DMS153 (cell line): ENCODE measurements at regions not wholly inside any gene's neighbourhood (a gene's known extent, or its start where the extent isn't known, plus 50 kb on each side); places are given as distances from the start of the nearest gene placed in this dataset.
"Not testable (repeated sequence)": the region's sequence is repeated elsewhere in the genome, so short reads cannot be mapped to it uniquely, and the experiment has no call there.

Experiments
- DNase-seq: peaks from one replicate; lab custom pipeline; 2025; lab: John Stamatoyannopoulos, UW

DNA sequence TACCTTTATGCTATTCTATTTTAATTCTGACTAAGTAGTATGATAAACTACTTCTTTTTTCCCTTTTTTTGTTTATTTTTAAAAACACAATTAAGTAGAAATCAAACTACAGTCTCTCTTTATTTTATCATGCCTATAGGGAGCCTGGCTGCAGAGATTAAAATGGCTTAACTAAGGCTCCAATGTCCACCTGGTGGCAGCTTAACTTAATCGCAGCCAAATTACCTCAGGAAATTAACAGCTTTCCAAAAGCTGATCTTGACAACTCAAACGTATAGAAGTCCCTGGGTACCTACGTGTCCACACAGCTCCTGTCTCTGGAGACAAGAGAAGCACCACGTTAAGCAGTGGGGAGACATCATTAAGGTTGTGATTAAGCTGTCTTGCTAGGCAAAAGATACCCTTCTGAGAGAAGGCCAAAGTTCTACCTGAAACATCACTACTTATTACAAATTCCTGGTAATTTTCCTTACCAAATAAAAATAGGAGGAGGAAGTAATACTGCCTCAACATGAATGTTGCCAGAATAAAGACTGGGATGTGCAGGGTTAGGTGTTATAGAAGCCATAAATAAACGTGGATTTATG, 63.2 kb upstream of the SNX19 start:
- DNase-seq, result no peak

DNA sequence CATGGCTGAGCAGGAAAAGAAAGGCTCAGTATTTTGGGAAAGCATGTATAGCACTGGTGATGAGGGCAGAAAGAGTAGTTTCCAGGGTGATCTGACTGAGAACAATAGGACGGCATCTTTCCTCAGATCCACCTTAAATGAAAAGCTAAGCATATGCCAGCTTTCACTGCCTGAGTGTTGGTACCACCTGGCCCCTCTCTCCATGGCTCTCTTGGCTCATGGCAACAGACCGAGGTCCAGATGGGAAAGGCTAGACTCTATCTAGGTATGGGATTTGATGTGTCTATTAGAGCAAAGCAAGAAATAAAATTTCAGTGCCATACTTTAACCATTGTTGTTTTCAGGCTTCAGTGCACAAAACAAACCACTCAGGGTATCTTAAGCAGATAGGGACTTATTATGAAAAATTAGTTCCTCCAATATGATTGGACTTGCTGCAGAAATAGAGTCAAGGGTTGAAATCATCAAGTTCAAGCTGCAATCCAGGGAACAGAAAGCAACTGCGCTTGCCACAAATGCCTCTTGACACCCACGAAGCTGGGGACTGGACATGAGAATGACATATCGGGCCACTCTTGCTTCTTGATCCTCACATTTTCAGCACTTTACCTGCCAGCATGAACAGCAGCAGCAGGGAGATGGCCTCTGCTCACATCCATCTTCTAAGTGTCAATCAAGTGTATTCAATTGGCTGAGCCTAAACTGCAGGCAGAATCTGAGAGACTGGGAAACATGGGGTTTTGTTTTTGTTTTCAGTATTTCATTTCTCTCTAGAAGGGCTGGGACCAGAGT, 64.0 kb upstream of the SNX19 start:
- DNase-seq, result no peak

DNA sequence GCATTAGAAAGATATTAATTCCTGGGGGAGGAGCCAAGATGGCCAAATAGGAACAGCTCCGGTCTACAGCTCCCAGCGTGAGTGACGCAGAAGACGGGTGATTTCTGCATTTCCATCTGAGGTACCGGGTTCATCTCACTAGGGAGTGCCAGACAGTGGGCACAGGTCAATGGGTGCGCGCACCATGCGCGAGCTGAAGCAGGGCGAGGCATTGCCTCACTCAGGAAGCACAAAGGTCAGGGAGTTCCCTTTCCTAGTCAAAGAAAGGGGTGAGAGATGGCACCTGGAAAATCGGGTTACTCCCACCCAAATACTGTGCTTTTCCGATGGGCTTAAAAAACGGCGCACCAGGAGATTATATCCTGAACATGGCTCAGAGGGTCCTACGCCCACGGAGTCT, 68.0 kb upstream of the SNX19 start:
- DNase-seq, result not testable (repeated sequence)

DNA sequence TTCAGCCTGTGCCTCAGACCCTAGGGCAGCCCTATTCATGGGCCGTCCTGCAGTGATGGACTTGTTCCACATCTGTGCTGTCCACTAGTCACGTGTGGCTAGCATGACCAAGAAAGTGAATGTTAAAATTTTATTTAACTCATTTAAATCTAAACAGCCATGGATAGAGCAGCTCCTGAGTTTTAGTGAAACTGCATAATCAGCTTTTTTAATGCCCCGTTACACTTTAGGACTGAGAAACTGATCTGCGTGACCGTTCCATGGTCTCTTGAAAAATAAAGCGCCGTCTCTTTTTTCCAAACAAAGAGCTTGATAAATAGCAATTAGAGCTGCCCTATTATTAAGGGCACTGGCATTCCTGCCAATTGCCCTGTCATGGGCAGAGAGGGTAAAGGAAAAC, 76.5 kb upstream of the SNX19 start:
- no peak for DNase-seq

DNA sequence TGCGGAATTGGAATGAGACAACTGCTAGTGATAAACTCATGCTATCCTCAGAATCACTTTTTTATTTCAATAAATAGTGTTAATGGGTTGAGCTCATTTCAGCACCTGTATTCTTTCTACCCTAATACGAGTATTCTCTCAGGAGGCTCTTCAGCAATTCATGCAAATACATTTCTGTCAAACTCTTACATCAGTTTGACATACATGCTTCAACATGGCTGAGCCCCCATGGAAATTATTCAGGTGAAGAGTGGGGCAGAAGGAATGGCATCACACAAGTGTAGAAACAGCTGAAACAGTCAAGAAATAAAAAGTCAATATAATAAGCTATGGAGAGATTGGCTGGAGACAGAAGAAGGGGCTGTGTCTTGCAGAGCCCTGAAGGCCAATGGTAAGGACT, 77.8 kb upstream of the SNX19 start:
- no peak for DNase-seq

DNA sequence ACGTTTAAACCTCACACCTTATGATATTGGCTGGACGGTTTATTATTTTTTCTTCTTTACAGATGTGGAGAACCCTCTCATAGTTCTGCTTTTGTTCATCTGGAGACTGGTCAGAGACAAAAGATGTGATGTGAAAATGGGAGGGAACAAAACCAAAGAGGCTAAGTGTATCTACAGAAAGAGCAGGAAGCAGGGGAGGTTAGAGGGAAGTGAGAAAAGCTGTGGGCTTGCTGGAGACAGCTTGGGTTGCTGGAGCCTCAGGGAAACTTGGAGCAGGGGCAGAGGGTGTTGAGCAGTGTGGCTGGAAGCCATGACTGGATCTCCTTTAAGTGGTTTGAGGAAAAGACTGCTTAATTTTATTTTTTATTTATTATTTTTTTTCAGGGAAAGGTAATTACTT, 79.0 kb upstream of the SNX19 start:
- DNase-seq, result no peak

DNA sequence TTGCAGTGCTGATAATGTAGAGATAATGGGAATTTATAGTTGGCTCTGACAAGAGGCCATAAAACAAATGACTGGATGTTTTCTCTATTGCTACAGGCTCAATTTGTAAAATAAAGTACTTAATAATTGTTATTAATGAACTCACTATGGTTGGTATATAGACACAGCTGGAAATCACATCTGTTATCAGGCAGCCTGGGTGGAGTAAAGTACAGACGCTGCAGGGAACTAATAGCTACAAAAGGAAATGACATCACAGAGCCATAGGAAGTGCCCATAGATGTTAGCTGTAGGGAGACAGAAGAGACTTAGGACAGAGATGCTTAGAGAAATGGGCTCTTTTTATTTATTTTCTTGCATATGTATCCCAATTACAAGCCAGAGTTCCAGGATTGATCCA, 81.0 kb upstream of the SNX19 start:
- DNase-seq, result no peak

DNA sequence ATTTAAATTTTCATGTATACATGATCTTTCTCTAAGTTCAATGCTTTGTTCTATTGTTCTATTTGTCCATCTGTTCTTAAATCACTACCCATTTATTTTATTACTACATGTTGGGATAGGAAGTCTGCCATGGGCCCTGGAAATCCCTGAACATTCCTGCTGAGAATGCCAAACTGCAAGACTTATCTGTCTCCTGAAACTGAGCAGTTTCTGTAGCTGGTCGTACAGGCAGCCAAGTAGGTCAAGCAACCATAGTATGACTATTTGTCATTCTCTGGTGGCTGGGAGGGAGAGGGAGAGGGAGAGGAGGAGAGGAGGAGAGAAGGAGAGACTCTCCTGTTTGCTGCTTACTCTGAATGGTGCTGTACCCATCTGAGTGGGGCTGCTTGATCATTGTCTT, 82.8 kb upstream of the SNX19 start:
- DNase-seq, result no peak

DNA sequence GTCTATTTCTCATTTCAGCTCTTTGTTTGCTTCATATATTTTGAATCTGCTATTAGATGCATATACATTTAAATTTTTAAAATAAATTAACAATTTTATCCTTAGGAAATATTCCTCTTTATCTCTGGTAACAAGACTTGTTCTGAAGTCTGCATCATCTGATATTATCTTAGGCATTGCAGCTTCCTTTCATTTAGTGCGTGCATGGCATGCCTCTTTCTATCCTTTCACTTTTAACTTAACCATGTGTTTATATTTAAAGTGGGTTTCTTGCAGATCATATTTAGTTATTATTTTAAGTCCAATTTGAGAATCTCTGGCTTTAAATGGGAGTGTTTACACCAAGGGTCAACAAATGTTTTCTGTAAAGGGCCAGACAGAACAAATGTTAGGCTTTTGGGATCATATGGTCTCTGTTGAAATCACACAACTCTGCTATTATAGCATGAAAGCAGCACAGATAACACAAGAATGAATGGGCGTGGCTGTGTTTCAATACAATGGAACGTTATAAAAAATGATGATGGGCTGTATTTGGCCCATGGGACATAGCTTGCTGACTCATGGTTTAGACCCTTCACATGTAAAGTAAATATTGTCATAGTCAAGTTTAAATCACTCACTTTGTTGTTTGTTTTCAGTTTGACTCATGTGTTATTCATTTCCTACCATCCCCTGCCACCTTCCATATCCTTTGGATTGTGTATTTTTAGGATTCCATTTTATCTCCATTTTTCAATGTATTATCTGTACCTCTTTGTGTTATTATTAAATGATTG, 83.9 kb upstream of the SNX19 start:
- DNase-seq, result peak; percentile 30

DNA sequence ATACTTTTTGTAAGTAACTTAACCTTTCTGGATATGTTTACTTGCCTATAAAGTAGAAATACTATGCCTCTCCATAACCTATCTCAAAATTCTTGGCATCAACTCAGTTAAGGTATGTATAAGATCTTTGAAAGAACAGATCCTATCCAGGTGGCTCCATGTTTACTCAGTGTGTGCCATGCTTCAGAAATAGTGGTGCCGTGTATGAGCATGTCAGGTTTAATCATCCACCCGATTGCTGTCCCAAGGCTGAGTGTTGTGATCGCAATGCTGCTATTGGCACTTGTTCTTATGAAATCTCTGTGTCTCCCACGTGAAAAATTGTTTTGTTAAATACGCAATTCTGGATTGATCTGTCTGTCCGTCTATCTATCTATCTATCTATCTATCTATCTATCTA, 85.9 kb upstream of the SNX19 start:
- DNase-seq, result no peak

DNA sequence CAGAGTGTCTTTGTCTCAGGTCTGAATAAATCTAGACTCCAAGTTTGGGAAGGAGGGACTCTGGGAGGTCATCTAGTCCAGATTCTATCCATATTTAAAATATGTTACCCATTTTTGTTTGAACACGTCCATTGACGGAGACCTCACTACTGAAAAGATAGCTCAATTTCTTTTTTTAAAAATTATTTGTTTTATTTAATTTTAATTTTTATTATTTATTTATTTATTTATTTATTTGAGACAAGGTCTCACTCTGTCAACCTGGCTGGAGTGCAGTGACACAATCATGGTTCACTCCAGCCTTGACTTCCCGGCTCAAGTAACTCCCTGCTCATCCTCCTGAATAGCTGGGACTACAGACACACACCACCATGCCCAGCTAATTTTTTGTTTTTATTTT, 89.5 kb upstream of the SNX19 start:
- DNase-seq, result no peak

DNA sequence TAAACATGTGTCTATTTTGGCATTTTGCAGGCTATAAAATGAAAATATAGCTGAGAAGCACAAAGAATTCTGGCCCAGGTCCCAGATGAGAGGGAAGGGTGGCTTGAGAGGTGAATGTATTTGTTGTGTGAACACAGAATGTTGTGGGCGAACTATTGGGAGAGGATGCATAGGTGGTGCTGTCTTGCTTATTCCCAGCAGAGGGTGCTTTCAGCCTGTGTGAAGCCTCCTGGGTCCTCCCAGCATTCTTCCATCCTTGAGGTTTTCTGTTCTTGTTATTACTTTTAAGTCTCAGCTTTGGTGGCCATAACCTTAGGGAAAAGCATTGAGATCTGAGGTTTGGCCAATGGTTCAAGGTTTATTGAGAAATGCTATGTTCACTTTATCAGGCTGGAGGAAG, 108.7 kb upstream of the SNX19 start:
- DNase-seq, result no peak

DNA sequence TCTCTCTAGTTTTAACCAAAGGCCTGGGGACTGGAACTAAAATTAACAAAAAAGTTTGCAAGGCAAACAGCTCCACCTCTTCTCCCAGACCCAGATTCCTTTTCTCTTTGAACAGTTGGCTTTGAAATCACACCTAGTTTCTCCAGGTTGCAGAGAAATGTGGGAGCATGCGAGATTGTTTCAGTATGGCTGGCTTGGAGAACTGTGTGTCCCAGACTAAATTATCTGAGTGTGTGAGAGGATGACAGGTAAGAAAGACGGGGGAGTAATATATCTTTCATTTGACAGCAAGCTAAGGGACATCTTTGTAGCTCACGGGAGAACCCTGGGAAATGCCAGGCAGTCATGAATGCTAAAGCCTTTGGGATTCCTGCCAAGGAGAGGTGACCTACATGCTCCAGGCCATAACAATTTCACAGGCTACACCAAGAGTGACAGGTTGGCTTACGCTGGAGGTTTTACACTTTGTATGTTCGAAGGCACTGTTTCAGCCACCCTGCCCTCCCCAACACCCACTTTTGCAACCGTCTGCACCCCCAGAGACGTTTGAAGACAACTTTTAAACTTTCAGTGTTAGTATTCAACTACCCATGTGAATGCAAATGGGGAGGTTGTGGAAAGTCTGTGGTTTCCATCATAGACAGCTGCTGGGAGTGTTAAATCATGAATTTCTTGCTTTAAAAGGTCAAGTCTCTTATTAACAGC, 109.3 kb upstream of the SNX19 start:
- no peak for DNase-seq

DNA sequence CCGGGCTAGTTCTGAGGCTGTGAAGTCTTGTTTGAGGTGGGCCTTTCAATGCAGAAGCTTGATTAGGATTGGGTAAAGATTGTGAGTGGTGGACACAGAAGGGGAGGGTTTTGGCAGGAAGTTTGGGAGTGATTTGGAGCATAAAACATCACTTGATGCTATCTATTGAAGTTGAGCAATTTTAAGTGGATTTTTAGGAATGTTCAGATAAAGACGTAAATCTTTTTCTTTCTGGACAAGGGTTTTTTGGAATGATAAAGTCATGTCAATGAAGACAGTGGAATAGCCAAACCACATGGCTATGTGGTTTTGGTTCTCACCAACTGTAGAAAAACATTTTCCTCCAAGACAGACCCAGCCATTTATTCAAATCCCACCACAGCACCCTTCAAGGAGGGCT, 111.2 kb upstream of the SNX19 start:
- DNase-seq, result no peak

DNA sequence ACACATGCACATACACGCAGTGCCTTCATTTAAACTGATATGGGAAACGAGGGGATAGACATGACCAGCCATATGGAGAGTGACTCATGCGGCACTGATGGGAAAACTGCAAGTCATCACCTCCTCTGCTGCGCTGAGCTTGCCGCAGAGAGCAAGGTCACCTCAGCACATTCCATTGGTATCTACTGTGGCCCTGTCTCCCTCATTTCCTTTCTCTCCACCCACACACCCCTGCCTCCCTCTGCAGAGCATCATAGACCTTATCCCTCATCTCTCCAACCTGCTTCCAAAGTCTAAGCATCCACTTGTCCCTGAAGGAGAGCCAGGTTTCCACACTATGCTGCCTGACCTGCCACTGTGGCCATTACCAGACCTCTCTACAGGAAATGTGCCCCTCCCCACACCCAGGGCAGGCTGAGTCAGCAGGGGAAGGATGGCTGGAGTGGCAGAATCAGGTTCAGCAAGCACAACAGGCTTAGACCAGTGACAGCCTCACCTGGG, 116.9 kb upstream of the SNX19 start:
- no peak for DNase-seq

DNA sequence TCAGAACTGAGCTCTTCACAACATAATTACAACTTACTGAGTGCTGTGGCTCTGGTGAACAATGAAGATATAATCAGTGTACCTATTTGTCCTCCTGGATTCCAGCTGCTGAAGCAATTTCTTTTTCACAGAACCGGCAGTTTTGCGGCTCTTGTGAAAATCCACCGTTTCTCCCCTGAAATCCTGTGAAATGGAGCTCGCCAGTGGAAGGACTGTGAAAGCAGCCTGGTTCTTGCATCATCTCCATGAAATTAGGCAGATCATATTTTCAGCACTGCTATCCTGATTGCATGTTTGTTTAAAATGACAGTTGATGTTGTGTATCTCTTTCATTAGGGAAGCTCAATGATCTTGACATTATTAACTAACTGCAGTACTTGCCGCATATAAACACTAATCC, 120.2 kb upstream of the SNX19 start:
- DNase-seq, result no peak

DNA sequence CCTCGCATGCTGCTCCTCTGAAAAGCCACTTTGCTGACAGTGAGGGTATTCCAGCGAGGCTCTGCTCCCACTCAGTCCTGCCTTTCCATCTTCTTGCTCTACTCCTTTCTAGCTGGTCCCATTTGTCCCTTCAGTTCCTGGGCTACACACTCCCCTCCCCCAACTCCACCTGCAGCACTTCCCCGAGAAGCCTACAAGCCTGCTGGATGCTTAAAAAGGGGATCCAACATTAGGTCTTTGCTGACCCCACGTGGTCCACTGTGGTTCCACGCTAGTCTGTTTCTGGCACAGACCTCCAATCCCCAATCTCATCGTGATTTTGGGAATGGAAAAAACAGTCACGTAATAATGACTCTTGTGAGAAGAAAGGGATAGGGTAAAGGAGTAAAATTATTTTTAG, 121.6 kb upstream of the SNX19 start:
- no peak for DNase-seq

DNA sequence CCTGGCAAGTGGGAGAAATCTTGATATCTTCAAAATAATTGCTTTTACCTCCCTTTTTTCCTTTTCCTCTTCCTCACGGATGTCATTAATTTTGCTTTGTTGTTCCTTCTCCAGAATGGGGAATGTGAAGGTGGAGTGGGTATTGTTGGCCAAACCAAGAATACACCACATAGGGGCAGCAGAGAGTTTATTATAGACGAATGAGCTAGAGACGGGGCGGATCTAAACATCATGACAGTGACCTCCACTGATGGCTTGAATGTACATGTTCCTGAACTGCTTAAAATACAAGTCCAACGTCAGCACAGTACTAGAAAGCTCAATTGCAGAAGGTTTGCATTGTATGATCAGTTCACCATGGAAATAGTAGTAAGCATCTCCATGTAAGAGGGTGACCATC, 122.3 kb upstream of the SNX19 start:
- no peak for DNase-seq

DNA sequence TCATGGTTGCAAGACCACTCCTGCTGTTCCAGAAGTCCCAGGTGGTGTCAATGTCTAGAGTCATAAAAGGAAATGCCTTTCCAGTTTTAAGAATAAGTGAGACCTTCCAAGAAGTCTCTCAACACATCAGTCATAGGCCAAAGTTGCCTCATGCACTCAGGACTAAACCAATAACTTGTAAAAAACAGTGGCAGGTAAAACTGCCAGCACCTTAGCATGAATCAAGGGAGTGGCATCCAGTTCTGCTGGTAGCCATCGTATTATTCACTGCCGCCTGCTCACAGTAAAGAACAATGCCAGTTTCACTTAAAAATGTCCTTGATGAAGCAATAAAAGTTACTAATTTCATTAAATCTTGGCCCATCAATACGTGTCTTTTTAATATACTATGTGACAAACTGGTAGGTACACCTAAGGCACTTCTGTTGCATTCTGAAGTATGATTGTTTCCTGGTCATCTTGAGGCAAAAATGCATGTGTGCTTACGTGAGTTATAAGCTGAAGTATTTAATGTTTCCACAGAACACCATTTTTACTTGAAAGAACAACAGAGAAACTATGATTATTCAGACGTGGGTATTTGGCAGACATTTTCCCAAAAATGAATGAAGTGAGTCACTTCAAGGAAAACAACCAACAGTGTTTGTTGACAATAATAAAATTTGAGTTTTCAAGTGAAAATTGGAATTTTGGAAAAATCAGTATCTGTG, 125.2 kb upstream of the SNX19 start:
- DNase-seq, result no peak

DNA sequence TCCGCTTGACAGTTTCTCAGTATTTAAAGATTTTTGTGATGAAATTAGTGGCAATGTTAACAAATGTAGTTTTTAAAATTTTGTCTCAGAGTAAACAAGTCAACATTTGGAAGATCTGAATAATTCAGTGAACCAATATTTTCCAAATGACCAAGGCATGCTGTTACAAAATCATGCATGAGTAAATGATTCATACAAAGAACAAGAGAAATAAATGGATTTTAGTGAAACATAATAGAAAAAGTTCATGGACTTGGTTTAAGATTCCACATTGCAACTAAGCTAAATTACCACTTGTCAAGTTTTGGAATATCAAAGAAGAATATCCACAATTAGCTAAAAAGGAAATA, 125.7 kb upstream of the SNX19 start:
- no peak for DNase-seq

DNA sequence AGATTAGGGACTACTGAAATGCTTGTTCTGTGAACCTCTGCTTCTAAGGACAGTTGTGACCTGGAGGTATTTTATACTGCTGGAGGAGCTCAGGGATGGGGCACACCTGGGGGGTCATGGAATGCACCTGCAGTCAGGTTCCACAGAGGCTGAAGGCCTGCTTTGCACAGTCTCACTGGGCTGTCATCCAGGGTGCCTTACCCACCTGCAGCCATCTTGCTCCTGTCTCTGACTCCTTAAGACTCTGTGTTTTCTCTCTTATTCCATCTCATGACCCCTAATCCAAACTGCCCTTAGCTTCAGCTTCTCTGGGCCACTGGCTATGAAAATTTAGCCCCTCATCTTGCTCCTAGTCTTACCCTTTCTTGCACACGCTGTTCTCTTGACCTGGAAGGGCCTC, 127.0 kb upstream of the SNX19 start:
- no peak for DNase-seq

DNA sequence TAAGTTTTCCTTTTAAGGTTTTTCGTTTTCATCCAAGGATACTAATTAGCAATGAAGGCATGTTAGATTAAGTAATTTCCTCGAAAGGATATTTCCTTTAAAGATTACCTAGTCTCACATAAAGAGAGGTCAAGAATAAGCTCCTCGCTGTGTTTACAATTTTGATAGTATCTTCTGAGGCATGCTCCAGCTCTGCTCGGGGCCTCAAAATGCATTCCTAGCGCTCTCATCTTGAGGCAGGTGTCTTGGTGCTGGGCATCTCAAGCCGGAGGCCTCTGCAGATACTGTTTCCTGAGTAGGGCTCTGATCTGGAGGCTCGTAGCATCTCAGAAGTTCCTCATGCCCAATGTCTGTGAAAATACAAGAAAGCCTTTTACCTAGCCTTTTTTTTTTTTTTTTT, 128.6 kb upstream of the SNX19 start:
- no peak for DNase-seq
